ENCODE measurements at regions not wholly inside any gene's neighbourhood (a gene's known extent, or its start where the extent isn't known, plus 50 kb on each side); places are given as distances from the start of the nearest gene placed in this dataset.
"Not testable (repeated sequence)": the region's sequence is repeated elsewhere in the genome, so short reads cannot be mapped to it uniquely, and the experiment has no call there.

GRCh38 chr15:55074431-55074830 is 122.3 kb downstream of the RSL24D1 start:
- TF ChIP-seq, protein P1, sequence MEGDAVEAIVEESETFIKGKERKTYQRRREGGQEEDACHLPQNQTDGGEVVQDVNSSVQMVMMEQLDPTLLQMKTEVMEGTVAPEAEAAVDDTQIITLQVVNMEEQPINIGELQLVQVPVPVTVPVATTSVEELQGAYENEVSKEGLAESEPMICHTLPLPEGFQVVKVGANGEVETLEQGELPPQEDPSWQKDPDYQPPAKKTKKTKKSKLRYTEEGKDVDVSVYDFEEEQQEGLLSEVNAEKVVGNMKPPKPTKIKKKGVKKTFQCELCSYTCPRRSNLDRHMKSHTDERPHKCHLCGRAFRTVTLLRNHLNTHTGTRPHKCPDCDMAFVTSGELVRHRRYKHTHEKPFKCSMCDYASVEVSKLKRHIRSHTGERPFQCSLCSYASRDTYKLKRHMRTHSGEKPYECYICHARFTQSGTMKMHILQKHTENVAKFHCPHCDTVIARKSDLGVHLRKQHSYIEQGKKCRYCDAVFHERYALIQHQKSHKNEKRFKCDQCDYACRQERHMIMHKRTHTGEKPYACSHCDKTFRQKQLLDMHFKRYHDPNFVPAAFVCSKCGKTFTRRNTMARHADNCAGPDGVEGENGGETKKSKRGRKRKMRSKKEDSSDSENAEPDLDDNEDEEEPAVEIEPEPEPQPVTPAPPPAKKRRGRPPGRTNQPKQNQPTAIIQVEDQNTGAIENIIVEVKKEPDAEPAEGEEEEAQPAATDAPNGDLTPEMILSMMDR (IDR thresholded peaks at IDR 0.05; ENCODE audit: insufficient read depth, low read length): no peak
- H3K4me3 ChIP-seq (ENCODE audit: low read depth, low read length): no peak overlapping the region

DNA sequence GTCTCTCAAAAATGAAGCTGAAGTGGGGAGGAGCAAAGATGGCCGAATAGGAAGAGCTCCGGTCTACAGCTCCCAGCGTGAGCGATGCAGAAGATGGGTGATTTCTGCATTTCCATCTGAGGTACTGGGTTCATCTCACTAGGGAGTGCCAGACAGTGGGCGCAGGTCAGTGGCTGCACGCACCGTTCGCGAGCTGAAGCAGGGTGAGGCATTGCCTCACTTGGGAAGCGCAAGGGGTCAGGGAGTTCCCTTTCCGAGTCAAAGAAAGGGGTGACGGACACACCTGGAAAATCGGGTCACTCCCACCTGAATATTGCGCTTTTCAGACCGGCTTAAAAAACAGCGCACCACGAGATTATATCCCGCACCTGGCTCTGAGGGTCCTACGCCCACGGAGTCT is 132.8 kb downstream of the RSL24D1 start:
- DNase-seq (ENCODE audit: low read depth); H3K4me3 ChIP-seq (ENCODE audit: low read depth, low read length): not testable (repeated sequence)

More at GRCh38 chr15:55074431-55074830, 122.3 kb downstream of the RSL24D1 start:
- DNase-seq (ENCODE audit: low read depth): no peak

GRCh38 chr15:55060836-55061235 is 135.9 kb downstream of the RSL24D1 start:
- TF ChIP-seq, protein P1 (IDR thresholded peaks at IDR 0.05; ENCODE audit: insufficient read depth, low read length): no peak
- no peak for DNase-seq (ENCODE audit: low read depth)
- H3K4me3 ChIP-seq (ENCODE audit: low read depth, low read length): no peak overlapping the region

- no peak for DNase-seq (ENCODE audit: low read depth)
- TF ChIP-seq, protein P1 (IDR thresholded peaks at IDR 0.05; ENCODE audit: insufficient read depth, low read length): no peak
- no peak overlapping the region for H3K4me3 ChIP-seq (ENCODE audit: low read depth, low read length)
These were observed 140.2 kb downstream of the RSL24D1 start for GRCh38 chr15:55056500-55056899.

GRCh38 chr15:55044162-55044561 is 152.6 kb downstream of the RSL24D1 start:
- DNase-seq (ENCODE audit: low read depth): no peak
- TF ChIP-seq, protein P1 (IDR thresholded peaks at IDR 0.05; ENCODE audit: insufficient read depth, low read length): no peak
- H3K4me3 ChIP-seq (ENCODE audit: low read depth, low read length): no peak overlapping the region

DNA sequence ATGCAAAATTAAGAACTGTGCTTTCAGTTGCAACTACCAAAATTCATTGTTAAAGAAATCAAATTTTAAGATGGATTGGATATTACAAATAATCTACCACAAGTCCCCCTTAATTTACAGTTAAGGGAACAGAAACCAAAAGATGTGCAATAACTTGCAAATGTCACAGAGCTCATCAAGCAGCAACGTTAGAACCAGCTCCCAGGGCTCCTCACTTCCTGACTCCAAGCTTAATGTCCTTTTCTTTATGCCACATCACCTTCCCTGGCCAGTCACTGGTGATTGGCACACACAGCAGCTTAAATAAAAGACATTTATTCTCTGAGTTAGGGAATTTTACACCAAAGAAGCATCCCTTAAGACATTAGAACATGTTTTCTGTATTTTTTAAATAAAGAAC is 159.7 kb downstream of the RSL24D1 start:
- TF ChIP-seq, protein P1 (IDR thresholded peaks at IDR 0.05; ENCODE audit: insufficient read depth, low read length): no peak
- DNase-seq (ENCODE audit: low read depth): no peak
- H3K4me3 ChIP-seq (ENCODE audit: low read depth, low read length): no peak overlapping the region

DNA sequence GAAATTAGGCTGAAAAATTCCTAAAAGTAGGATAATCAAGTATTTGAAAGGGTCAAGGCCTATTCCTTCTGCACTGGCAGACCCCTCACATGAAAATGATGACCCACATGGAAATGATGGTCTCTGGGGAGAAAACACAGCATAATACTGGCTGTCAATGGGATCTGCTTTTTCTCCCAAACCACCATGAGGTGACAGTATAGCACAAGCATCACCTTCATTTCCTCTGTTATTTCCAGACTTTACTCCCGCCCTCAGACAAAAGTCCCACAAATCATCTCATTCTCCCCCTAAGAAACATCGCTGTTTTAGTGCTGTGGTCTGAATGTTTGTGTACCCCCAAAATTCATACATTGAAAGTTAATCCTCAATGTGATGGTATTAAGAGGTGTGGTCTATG is 161.0 kb downstream of the RSL24D1 start:
- H3K4me3 ChIP-seq (ENCODE audit: low read depth, low read length): no peak overlapping the region
- TF ChIP-seq, protein P1 (IDR thresholded peaks at IDR 0.05; ENCODE audit: insufficient read depth, low read length): no peak
- DNase-seq (ENCODE audit: low read depth): no peak
